ENCODE measurements at regions not wholly inside any gene's neighbourhood (a gene's known extent, or its start where the extent isn't known, plus 50 kb on each side); places are given as distances from the start of the nearest gene placed in this dataset.

GRCh38 chr9:126248680-126249079 lies 77.9 kb upstream of the MVB12B start:
- no TSS peak for BruUV-seq (replicated peaks)
- no peak for DNase-seq (ENCODE audit: low spot score)

GRCh38 chr9:126261584-126262356 lies 64.9 kb upstream of the MVB12B start:
- Histone ChIP-seq H3K9me3 (ENCODE audit: low read depth, low read length, poor library complexity, severe bottlenecking) (no peaks in the 10 kb centered on the region), H3K27me3 (replicated peaks; ENCODE audit: insufficient read depth, low read depth, low read length, poor library complexity) (peaks cover 100% of the 10 kb centered on the region), H3K36me3 (ENCODE audit: insufficient read depth, low read length, poor library complexity, severe bottlenecking) (no peaks in the 10 kb centered on the region), H3K4me1 (ENCODE audit: insufficient read depth, low read length, poor library complexity, severe bottlenecking) (no peaks in the 10 kb centered on the region), H3K4me3 (ENCODE audit: low read depth, low read length, poor library complexity, severe bottlenecking) (no peak overlapping the region), H3K27ac (ENCODE audit: low read depth, low read length, poor library complexity, severe bottlenecking) (no peak overlapping the region)
- ChIA-PET POLR2A (ENCODE audit: low non-redundant PET) (no interaction called here), CTCF (no interaction called here)
- intact Hi-C loops (cut with micrococcal nuclease; ENCODE audit: unreplicated experiment): no loop called here
- no peak for TF ChIP-seq EZH2 (IDR thresholded peaks at IDR 0.05; ENCODE audit: borderline replicate concordance, low read depth, low read length, poor library complexity, severe bottlenecking)
- TF ChIP-seq CTCF (conservative IDR thresholded peaks at IDR 0.05; ENCODE audit: low read depth, low read length): no peak
- BruUV-seq (replicated peaks): no TSS peak
- DNase-seq (ENCODE audit: low spot score): no peak

More at GRCh38 chr9:126248680-126249079, 77.9 kb upstream of the MVB12B start:
- ChIA-PET CTCF (no interaction called here), POLR2A (ENCODE audit: low non-redundant PET) (no interaction called here)
- intact Hi-C loops (cut with micrococcal nuclease; ENCODE audit: unreplicated experiment): no loop called here
- Histone ChIP-seq H3K9me3 (ENCODE audit: low read depth, low read length, poor library complexity, severe bottlenecking) (no peaks in the 10 kb centered on the region), H3K27me3 (replicated peaks; ENCODE audit: insufficient read depth, low read depth, low read length, poor library complexity) (peaks cover 28% of the 10 kb centered on the region), H3K4me3 (ENCODE audit: low read depth, low read length, poor library complexity, severe bottlenecking) (no peak overlapping the region), H3K4me1 (ENCODE audit: insufficient read depth, low read length, poor library complexity, severe bottlenecking) (no peaks in the 10 kb centered on the region), H3K27ac (ENCODE audit: low read depth, low read length, poor library complexity, severe bottlenecking) (no peak overlapping the region), H3K36me3 (ENCODE audit: insufficient read depth, low read length, poor library complexity, severe bottlenecking) (no peaks in the 10 kb centered on the region)
- TF ChIP-seq EZH2 (IDR thresholded peaks at IDR 0.05; ENCODE audit: borderline replicate concordance, low read depth, low read length, poor library complexity, severe bottlenecking): no peak
- TF ChIP-seq CTCF (conservative IDR thresholded peaks at IDR 0.05; ENCODE audit: low read depth, low read length): no peak

GRCh38 chr9:126262738-126263137 lies 63.9 kb upstream of the MVB12B start:
- TF ChIP-seq EZH2 (IDR thresholded peaks at IDR 0.05; ENCODE audit: borderline replicate concordance, low read depth, low read length, poor library complexity, severe bottlenecking): no peak
- TF ChIP-seq CTCF (conservative IDR thresholded peaks at IDR 0.05; ENCODE audit: low read depth, low read length): no peak
- no peak for DNase-seq (ENCODE audit: low spot score)
- Histone ChIP-seq H3K27me3 (replicated peaks; ENCODE audit: insufficient read depth, low read depth, low read length, poor library complexity) (peaks cover 100% of the 10 kb centered on the region), H3K27ac (ENCODE audit: low read depth, low read length, poor library complexity, severe bottlenecking) (no peak overlapping the region), H3K4me1 (ENCODE audit: insufficient read depth, low read length, poor library complexity, severe bottlenecking) (no peaks in the 10 kb centered on the region), H3K4me3 (ENCODE audit: low read depth, low read length, poor library complexity, severe bottlenecking) (no peak overlapping the region), H3K36me3 (ENCODE audit: insufficient read depth, low read length, poor library complexity, severe bottlenecking) (no peaks in the 10 kb centered on the region), H3K9me3 (ENCODE audit: low read depth, low read length, poor library complexity, severe bottlenecking) (no peaks in the 10 kb centered on the region)
- no TSS peak for BruUV-seq (replicated peaks)
- intact Hi-C loops (cut with micrococcal nuclease; ENCODE audit: unreplicated experiment): no loop called here
- ChIA-PET CTCF (no interaction called here), POLR2A (ENCODE audit: low non-redundant PET) (no interaction called here)
